ENCODE measurements at regions not wholly inside any gene's neighbourhood (a gene's known extent, or its start where the extent isn't known, plus 50 kb on each side); places are given as distances from the start of the nearest gene placed in this dataset.
"Not testable (repeated sequence)": the region's sequence is repeated elsewhere in the genome, so short reads cannot be mapped to it uniquely, and the experiment has no call there.

DNA sequence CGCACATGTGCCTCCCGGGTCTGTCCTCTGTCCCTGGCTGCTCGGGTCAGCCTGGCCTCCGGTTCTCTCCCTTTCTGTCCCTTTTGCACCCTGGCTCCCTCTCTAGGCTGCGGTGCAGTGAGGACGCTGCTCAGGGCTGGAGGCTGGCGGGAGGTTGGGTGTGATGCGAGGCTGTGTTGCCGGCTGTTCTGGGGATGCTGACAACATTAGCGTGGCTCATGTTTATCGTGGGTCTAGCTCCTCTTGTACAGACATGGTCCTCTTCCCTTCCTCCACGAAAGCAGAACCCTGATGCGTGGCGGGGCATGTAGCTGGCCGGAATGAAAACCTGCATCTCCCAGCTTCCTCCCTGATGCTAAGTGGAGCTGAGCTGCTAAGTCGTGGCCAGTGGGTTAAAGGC is 792.9 kb downstream of the SPATA31A7 start:
- DNase-seq (ENCODE audit: low read depth, low spot score); BruUV-seq (replicated peaks); H3K79me2 ChIP-seq (ENCODE audit: control insufficient read depth, insufficient read depth, low read length); H3K9ac ChIP-seq (ENCODE audit: control insufficient read depth, insufficient read depth, low read length); H3K4me3 ChIP-seq; H3K4me2 ChIP-seq (ENCODE audit: control insufficient read depth, insufficient read depth); CTCF ChIA-PET; FAIRE-seq; H3K27ac ChIP-seq (ENCODE audit: control insufficient read depth, insufficient read depth); intact Hi-C loops (cut with micrococcal nuclease; ENCODE audit: unreplicated experiment); H3K4me1 ChIP-seq (ENCODE audit: control insufficient read depth, insufficient read depth, low read length); H4K20me1 ChIP-seq (ENCODE audit: control insufficient read depth, insufficient read depth); H2AFZ ChIP-seq (ENCODE audit: control insufficient read depth, low read depth, low read length); RAD21 ChIA-PET (ENCODE audit: unreplicated experiment); ATAC-seq; POLR2A ChIA-PET; SMC1A ChIA-PET (ENCODE audit: uncharacterized antibody, unreplicated experiment); in situ Hi-C loops (cut with MboI); H3K27me3 ChIP-seq (replicated peaks in 1 of 2; ENCODE audit: control insufficient read depth in 2 of 2, insufficient read depth in 2 of 2, low read length in 1 of 2); H3K9me3 ChIP-seq (replicated peaks; ENCODE audit: control insufficient read depth, insufficient read depth, low read length); H3K36me3 ChIP-seq (ENCODE audit: control insufficient read depth in 2 of 2, insufficient read depth in 2 of 2, low read length in 1 of 2): not testable (repeated sequence)
- 60% methylated on average over 15 of the region's 16 CpGs for WGBS (ENCODE audit: insufficient coverage, insufficient replicate concordance, low lambda C conversion rate, missing lambda C conversion rate)

DNA sequence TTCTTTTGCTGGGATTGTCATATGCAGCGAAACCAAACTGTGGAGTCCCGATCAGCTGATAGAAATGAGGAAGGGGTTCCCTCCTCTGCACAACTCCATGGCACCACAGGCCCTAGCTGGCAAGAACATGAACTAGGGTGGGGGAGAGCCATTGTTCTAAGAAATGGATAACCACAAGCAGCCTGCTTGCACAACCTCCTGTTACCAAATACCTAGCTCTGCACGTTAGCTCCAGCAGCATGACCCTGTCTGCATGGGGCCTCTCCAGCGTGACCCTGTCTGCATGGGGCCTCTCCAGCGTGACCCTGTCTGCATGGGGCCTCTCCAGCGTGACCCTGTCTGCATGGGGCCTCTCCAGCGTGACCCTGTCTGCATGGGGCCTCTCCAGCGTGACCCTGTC is 793.6 kb downstream of the SPATA31A7 start:
- CTCF ChIA-PET; BruUV-seq (replicated peaks); H3K27ac ChIP-seq (ENCODE audit: control insufficient read depth, insufficient read depth); ATAC-seq; H4K20me1 ChIP-seq (ENCODE audit: control insufficient read depth, insufficient read depth); DNase-seq (ENCODE audit: low read depth, low spot score); H3K4me1 ChIP-seq (ENCODE audit: control insufficient read depth, insufficient read depth, low read length); SMC1A ChIA-PET (ENCODE audit: uncharacterized antibody, unreplicated experiment); H3K9ac ChIP-seq (ENCODE audit: control insufficient read depth, insufficient read depth, low read length); intact Hi-C loops (cut with micrococcal nuclease; ENCODE audit: unreplicated experiment); FAIRE-seq; H3K9me3 ChIP-seq (replicated peaks; ENCODE audit: control insufficient read depth, insufficient read depth, low read length); POLR2A ChIA-PET; in situ Hi-C loops (cut with MboI); H3K36me3 ChIP-seq (ENCODE audit: control insufficient read depth in 2 of 2, insufficient read depth in 2 of 2, low read length in 1 of 2); H3K79me2 ChIP-seq (ENCODE audit: control insufficient read depth, insufficient read depth, low read length); H3K4me3 ChIP-seq; H2AFZ ChIP-seq (ENCODE audit: control insufficient read depth, low read depth, low read length); RAD21 ChIA-PET (ENCODE audit: unreplicated experiment); H3K27me3 ChIP-seq (replicated peaks in 1 of 2; ENCODE audit: control insufficient read depth in 2 of 2, insufficient read depth in 2 of 2, low read length in 1 of 2); H3K4me2 ChIP-seq (ENCODE audit: control insufficient read depth, insufficient read depth): not testable (repeated sequence)
- 0% methylated on average over 2 of the region's 8 CpGs for WGBS (ENCODE audit: insufficient coverage, insufficient replicate concordance, low lambda C conversion rate, missing lambda C conversion rate)

DNA sequence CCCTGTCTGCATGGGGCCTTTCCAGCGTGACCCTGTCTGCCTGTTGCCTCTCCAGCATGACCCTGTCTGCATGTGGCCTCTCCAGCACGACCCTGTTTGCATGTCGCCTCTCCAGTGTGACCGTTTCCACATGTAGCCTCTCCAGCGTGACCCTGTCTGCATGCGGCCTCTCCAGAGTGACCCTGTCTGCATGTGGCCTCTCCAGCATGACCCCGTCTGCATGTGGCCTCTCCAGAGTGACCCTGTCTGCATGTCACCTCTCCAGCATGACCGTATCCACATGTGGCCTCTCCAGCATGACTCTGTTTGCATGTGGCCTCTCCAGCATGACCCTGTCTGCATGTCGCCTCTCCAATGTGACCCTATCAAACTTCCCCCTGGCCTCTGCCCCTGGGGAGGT is 794.1 kb downstream of the SPATA31A7 start:
- H3K4me3 ChIP-seq; RAD21 ChIA-PET (ENCODE audit: unreplicated experiment); H3K9ac ChIP-seq (ENCODE audit: control insufficient read depth, insufficient read depth, low read length); DNase-seq (ENCODE audit: low read depth, low spot score); ATAC-seq; H3K27me3 ChIP-seq (replicated peaks in 1 of 2; ENCODE audit: control insufficient read depth in 2 of 2, insufficient read depth in 2 of 2, low read length in 1 of 2); BruUV-seq (replicated peaks); SMC1A ChIA-PET (ENCODE audit: uncharacterized antibody, unreplicated experiment); FAIRE-seq; H3K79me2 ChIP-seq (ENCODE audit: control insufficient read depth, insufficient read depth, low read length); H4K20me1 ChIP-seq (ENCODE audit: control insufficient read depth, insufficient read depth); H3K9me3 ChIP-seq (replicated peaks; ENCODE audit: control insufficient read depth, insufficient read depth, low read length); POLR2A ChIA-PET; H2AFZ ChIP-seq (ENCODE audit: control insufficient read depth, low read depth, low read length); H3K4me1 ChIP-seq (ENCODE audit: control insufficient read depth, insufficient read depth, low read length); H3K27ac ChIP-seq (ENCODE audit: control insufficient read depth, insufficient read depth); in situ Hi-C loops (cut with MboI); CTCF ChIA-PET; H3K36me3 ChIP-seq (ENCODE audit: control insufficient read depth in 2 of 2, insufficient read depth in 2 of 2, low read length in 1 of 2); intact Hi-C loops (cut with micrococcal nuclease; ENCODE audit: unreplicated experiment); H3K4me2 ChIP-seq (ENCODE audit: control insufficient read depth, insufficient read depth): not testable (repeated sequence)
- 13% methylated on average over 9 of the region's 9 CpGs for WGBS (ENCODE audit: insufficient coverage, insufficient replicate concordance, low lambda C conversion rate, missing lambda C conversion rate)

DNA sequence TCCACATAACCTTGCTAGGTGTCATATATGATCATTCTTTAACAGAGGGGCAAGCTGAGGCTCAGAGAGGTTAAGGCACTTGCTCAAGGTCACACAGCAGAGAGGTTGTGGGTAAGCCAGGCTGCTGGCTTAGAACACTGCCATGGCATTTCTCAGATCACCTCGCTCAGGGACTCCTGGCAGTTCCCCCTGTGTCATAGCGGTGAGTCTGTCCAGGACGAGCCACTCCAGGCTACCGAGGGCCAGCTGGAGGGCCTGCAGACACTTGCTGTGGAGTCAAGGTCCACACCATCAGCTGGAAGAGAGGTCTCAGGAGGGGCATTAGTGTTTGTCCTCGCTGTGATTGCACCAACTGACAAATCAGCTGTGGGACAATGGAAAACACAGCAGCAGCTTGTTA is 794.7 kb downstream of the SPATA31A7 start:
- H2AFZ ChIP-seq (ENCODE audit: control insufficient read depth, low read depth, low read length); DNase-seq (ENCODE audit: low read depth, low spot score); H3K4me2 ChIP-seq (ENCODE audit: control insufficient read depth, insufficient read depth); FAIRE-seq; SMC1A ChIA-PET (ENCODE audit: uncharacterized antibody, unreplicated experiment); RAD21 ChIA-PET (ENCODE audit: unreplicated experiment); ATAC-seq; H3K9ac ChIP-seq (ENCODE audit: control insufficient read depth, insufficient read depth, low read length); H3K36me3 ChIP-seq (ENCODE audit: control insufficient read depth in 2 of 2, insufficient read depth in 2 of 2, low read length in 1 of 2); H3K4me3 ChIP-seq; H3K4me1 ChIP-seq (ENCODE audit: control insufficient read depth, insufficient read depth, low read length); in situ Hi-C loops (cut with MboI); H3K79me2 ChIP-seq (ENCODE audit: control insufficient read depth, insufficient read depth, low read length); H3K9me3 ChIP-seq (replicated peaks; ENCODE audit: control insufficient read depth, insufficient read depth, low read length); H3K27ac ChIP-seq (ENCODE audit: control insufficient read depth, insufficient read depth); CTCF ChIA-PET; POLR2A ChIA-PET; intact Hi-C loops (cut with micrococcal nuclease; ENCODE audit: unreplicated experiment); H3K27me3 ChIP-seq (replicated peaks in 1 of 2; ENCODE audit: control insufficient read depth in 2 of 2, insufficient read depth in 2 of 2, low read length in 1 of 2); BruUV-seq (replicated peaks); H4K20me1 ChIP-seq (ENCODE audit: control insufficient read depth, insufficient read depth): not testable (repeated sequence)
- 18% methylated on average over 5 of the region's 5 CpGs for WGBS (ENCODE audit: insufficient coverage, insufficient replicate concordance, low lambda C conversion rate, missing lambda C conversion rate)

Data from GM12878 (cell line).